Activated effector memory CD4-positive, alpha-beta T cell treated with Interleukin-2 at 50 U/mL for 16 hours (primary cell): ENCODE measurements at regions not wholly inside any gene's neighbourhood (a gene's known extent, or its start where the extent isn't known, plus 50 kb on each side); places are given as distances from the start of the nearest gene placed in this dataset.

ENCODE experiments used
- DNase-seq: peaks from one replicate; pipeline ENCODE4 v3.0.0-alpha.2; 2020

- no peak for DNase-seq
These were observed 235.7 kb downstream of the CDCA7 start for GRCh38 chr2:173590276-173590861.

DNA sequence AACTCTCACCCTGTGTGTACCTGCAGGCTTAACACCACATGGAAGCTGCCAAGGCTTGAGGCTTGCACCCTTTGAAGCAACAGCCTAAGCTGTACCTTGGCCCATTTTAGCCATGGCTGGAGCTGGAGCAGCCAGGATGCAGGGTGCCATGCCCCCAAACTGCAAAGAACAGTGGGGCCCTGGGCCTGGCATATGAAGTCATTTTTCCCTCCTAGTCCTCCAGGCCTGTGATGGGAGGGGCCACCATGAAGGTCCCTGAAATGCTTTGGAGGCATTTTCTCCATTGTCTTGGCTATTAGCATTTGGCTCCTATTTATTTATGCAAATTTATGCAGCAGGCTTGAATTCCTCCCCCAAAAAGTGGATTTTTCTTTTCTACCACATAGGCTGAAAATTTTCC, 238.4 kb downstream of the CDCA7 start:
- no peak for DNase-seq

GRCh38 chr2:173596244-173596643, 241.6 kb downstream of the CDCA7 start:
- no peak for DNase-seq

GRCh38 chr2:173598525-173598924, 243.9 kb downstream of the CDCA7 start:
- no peak for DNase-seq

DNA sequence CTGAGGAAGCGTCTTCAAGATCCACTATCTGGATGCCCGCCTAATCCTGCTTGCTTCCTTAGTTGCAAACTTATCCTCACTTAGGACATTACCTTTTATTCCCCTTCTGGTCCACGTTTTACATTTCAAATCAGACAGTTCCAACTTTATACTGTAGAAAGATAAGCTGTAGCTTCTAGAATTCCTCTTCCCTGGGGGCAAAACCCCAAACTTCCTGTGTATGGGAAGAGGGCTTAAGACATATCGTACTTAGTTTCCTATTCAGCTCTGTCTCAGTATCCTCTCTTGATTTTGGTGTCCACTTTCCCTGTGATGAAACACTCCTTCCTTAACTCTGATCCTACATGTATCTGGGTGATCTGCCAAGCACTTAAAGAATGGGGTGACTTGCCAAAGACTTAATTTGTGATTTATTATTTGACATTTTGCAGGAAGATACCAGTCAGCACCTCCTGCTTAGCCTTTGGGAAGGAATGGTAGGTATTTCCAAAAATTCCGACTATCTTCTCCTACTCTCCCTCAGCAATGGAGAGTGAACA, 245.2 kb downstream of the CDCA7 start:
- DNase-seq: no peak

GRCh38 chr2:173602153-173602795, 247.6 kb downstream of the CDCA7 start:
- no peak for DNase-seq

- DNase-seq: no peak
These were observed 251.3 kb downstream of the CDCA7 start for GRCh38 chr2:173605994-173606393.

GRCh38 chr2:173606619-173607248, 252.1 kb downstream of the CDCA7 start:
- no peak for DNase-seq

DNA sequence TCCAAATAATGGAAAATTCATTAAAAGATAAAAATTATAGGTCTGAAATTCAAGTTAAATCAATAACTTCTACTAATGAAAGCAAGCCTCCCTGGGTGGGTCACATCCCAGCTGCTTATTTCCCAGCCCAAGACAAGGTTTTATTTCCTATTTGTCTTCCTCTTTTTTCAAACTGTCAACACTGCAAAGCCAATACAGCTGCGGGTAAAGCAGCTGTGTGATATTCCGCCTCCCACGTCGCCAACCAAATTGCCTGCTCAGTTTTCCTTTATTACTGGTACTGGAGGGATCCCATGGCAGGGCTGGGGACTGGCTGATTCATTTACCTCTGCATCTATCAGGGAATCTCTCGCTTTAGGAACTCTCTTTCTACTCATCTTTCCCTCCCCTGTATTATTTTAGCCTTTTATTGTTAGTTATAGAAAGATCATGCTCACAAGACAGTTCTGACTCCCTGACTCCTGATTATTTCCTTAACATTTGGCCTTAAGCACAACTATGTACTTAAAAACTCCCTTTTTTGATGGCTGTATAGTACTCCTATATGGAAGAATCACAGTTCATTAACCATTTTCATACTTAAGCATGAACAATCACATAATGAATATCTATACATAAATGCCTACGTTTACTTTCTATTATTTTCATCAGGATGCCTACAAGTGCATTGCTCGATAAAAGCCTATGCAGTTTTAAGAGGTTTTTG, 253.1 kb downstream of the CDCA7 start:
- DNase-seq: no peak

- DNase-seq: no peak
These were observed 256.4 kb downstream of the CDCA7 start for GRCh38 chr2:173611121-173611520.

GRCh38 chr2:173612354-173612753, 257.7 kb downstream of the CDCA7 start:
- DNase-seq: no peak

GRCh38 chr2:173613386-173613785, 258.7 kb downstream of the CDCA7 start:
- DNase-seq: no peak

- DNase-seq: no peak
These were observed 259.7 kb downstream of the CDCA7 start for GRCh38 chr2:173614265-173614930.

GRCh38 chr2:173623438-173624319, 269.0 kb downstream of the CDCA7 start:
- DNase-seq: no peak

DNA sequence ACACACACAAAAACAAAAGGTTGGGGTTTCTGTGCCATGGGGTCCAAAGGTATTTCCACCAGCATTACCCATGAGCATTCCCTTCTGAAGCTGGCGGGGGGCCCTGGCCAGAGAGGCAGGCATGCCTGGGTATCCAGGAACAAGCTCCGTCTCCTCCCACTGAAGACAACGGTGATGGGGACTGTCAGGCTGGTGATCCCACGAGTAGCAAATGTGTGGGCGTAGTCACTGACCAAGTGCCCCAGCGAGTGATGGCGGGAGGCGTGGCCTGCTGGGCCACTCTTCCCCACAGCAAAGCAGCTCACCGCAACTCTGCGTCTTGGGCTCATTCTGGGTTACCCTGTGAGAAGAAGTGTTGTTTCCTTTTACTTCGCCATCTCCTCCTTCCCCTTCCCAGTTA, 270.6 kb downstream of the CDCA7 start:
- DNase-seq: no peak

DNA sequence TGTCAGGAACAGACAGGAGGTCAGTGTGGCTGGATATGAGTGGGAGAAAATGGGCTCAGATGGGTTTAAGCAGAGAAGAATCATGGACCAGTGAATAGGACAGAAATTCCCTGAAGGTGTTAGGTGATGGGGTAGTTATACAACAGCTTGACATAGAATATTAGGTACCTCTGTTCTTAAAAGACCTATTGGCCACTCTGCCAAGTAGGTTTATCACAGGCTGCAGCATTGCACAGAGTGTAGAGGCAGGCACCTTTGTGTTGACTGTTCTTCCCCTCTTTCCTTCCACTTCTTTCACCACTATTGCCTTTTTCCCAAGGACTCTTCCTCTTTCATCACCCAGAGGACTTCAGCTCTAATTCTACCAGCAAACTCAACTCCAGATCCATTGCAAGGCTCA, 274.4 kb downstream of the CDCA7 start:
- no peak for DNase-seq

- no peak for DNase-seq
These were observed 275.9 kb downstream of the CDCA7 start for GRCh38 chr2:173630425-173631126.

DNA sequence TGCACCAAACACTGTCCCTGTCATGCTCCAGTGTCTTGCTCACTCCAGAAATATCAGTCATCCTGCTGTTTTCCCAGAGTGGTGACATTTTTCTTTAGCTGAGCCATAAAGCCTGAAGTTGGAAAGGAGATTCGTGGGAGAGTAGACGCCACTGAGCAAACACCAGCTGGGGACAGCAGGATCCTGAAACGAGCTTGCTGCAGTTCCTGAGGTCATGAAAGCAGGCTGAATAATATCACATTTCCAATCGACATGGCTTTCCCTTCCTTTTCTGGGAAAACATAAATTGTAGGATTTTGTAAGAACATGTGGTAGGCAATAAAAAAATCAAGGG, 276.4 kb downstream of the CDCA7 start:
- no peak for DNase-seq

DNA sequence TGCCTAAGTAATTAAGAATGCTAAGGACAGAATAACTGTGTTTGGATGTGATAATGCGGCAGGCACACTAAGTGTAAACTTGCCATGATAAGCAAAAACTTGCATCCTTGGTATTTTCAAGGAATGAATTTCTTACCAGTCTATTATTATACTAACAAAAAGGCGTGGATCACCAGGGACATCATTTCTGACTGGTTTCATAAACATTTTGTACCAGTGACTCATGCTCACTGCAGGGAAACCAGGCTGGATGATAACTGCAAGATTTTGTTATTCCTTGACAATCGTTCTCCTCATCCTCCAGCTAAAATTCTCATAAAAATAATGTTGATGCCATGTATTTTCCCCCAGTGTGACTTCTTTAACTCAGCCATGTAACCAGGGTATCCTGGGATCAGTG, 289.5 kb downstream of the CDCA7 start:
- no peak for DNase-seq

GRCh38 chr2:173647681-173648311, 293.1 kb downstream of the CDCA7 start:
- DNase-seq: no peak

DNA sequence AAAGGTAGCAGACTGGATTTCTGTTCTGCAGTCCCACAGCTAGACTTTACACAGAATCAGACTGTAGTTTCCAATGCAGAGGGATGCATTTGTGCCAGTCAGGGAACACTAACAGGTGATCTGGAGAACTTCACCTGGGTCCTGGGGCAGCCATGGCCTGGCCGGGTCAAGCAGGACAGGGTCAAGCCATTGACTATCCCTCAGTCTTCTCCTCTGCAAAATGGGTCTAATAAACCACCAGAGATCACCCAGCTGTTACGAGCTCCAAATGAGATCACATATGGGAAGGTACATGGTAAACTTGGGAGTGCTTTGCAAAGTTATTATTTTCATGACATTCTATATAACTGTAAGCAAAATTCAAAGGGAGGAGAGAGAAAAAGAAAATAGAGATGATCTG, 294.1 kb downstream of the CDCA7 start:
- DNase-seq: no peak
